GM18520 (cell line): ENCODE measurements at regions not wholly inside any gene's neighbourhood (a gene's known extent, or its start where the extent isn't known, plus 50 kb on each side); places are given as distances from the start of the nearest gene placed in this dataset.
"Not testable (repeated sequence)": the region's sequence is repeated elsewhere in the genome, so short reads cannot be mapped to it uniquely, and the experiment has no call there.

Source experiments
- ATAC-seq: cut with Tn5 transposase; IDR thresholded peaks from one replicate; pipeline ENCODE4 v1.9.1; 2021; ENCODE audit not compliant: unreplicated experiment

DNA sequence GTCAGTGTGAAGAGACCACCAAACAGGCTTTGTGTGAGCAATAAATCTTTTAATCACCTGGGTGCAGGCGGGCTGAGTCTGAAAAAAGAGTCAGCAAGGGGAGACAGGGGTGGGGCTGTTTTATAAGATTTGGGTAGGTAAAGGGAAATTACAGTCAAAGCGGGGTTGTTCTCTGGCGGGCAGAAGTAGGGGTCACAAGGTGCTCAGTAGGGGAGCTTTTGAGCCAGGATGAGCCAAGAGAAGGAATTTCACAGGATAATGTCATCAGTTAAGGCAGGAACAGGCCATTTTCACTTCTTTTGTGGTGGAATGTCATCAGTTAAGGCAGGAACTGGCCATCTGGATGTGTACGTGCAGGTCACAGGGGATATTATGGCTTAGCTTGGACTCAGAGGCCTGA lies 372.6 kb upstream of the MEX3C start:
- not testable (repeated sequence) for ATAC-seq

DNA sequence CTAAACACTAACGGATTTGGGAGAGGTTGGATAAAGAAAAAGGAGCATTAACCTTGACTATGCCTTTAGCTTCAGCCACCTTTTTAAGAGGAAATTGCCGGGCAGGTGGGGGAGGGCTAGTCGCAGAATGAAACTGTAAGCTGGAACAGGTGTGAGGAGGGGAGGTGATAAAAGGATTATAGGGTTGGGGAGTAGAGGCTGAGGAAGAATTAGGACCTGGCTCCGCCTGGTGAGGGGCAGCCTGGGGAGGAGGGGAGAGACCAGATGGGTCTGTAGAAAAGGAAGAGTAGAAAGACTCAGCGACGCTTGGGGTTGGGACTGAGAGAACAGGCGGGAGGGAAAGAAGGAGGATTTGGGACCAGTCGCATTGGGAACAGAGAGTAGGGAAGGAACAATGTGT lies 376.4 kb upstream of the MEX3C start:
- not testable (repeated sequence) for ATAC-seq

DNA sequence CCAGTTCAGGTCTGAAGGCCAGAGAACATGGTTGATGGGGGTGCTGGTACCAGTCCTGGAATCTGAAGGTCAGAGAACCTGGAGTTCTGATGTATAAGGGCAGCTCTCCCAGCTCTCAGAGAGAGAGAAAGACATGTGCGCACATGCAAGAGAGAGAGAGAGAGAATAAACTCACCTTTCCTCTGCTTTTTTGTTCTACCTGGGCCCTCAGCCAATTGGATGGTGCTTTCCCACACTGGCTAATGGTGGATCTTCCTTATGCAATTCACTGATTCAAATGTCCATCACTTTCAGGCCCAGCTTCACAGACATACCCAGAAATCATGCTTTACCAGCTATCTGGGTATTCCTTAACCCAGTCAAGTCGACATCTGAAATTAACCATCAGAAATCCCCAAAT lies 377.7 kb upstream of the MEX3C start:
- ATAC-seq, result no peak

DNA sequence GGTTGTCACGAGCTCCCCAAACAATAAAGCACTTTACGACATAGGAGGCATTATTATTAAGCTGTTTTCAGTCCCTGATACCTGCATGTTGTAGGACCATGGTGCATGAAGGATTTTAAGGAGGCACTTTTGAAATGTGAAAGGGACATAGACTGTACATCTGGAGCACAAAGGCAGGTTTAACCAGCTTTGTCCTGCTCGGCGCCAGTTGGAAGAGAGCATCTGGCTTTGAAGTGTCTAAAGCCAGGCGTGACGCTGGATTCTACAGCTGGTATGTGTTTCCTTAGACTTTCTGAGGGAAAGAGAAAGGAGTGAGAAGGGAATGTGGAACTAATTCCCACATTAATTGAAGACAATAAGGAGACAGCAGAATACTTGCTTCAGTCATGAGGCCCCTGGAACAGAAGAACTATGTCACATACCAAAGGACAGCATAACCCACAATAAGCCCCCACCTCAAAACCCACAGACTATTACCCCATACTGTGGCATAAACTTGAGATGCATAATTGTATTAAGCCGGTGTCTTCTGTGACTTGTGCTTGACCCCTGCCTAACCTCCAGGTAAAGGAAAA lies 381.0 kb upstream of the MEX3C start:
- no peak for ATAC-seq

DNA sequence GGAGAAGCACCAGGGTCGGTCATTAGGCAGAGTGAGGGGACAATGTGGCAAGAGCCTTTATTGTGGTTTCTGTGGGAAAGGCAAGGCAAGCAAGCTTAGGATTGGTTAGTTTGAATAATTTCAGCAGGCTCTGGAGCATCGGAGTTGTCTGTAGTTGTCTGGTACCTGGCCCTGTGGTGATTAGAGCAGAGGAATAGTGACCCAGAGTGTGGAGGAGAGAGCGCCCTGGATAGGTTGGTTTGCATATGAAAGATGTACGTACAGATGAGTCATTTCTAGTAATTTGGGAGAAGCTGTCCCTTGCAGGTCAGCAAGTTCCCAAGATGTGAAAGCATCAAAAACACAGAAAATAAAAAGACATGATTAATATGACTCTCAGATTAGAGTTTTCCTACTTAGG lies 383.1 kb upstream of the MEX3C start:
- no peak for ATAC-seq

DNA sequence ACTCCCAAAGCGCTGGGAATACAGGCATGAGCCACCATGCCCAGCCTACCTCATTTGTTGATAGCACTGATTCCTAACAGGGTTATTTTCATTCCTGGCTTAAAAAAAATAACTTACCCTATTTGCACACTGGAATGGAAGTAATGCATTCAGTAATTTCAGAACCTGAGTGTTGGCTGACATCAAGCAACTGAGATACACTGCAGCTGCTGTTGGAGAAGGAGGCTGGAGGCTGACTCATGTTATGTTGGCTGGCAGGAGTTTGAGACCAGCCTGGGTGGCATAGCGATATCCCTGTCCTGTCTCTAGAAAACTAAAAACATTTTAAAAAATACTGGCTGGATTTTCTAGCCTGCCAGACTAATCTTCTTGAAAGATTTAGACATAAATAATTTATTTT lies 385.1 kb upstream of the MEX3C start:
- no peak for ATAC-seq

DNA sequence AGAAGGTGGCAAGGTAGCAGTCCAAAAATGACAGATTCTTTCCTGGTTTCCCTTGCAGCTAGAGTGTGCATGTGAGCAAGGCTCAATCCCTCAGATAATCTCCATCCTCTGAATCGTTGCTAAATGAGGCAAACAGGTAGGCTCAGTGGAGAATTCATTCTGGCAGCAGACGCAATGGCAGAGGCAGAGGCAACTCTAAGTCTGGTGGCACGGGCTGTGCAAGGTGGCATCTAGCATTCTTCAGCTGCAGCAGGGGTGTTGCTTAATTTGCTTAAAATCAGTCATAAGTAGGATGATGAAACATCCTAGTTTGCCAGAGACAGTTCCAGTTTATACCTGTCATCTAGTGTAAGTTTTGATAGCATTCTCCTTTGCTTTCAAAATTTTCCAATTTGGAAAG lies 391.1 kb upstream of the MEX3C start:
- no peak for ATAC-seq

DNA sequence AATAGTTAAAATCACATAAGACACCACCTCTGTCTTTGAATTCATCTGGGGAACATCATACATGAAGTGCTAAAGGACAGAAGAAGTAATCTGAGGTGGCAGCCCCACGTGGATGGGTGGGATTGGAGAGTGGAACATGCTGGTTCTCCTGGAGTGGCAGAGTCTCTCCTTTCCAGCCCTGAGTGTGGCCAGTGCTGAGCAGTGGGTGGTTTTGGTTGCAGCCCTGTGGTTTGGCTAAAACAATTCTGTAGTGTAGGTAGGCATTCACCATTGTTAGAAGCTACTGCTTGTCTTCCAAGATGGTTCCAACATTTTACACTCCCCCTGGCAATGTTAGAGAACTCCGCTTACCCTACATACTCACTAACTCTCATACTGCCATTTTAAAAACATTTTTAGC lies 396.4 kb upstream of the MEX3C start:
- no peak for ATAC-seq

DNA sequence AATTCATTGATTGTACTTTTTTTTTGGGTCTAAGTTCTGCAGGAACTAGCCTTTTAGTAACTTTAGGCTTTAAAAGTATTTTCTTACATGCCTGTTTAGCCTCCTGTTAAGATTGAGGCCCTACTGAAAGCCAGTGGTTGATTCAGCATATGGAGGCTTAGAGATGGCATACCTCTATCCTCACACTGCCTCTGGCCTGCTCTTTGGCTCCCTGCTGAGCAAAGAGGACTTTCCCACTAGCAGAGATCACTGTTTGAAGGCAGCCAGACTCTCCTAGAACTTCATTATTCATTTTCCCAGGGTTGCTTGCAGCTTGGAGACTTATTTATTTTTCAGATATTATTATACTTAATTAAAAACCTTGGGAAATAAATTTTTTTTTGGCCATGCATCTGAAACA lies 405.6 kb upstream of the MEX3C start:
- ATAC-seq, result no peak

DNA sequence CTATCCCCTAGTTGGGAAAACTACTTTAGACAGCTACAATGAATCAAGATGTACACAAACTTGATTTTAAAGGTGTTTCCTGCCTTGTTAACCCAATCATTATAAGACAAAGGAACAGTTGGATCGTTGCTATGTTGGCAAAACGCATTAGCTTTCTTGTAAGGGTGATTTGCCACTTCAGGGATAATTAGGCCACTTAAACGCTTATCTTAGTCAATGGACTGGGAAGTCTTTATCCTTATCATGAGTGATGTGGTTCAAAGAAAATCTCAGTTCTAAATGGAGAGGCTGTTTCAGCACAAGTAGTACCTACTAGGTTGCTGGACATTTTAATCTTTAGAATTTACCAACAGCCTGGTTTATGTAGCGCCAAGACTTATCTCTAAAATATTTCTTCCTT lies 406.1 kb upstream of the MEX3C start:
- no peak for ATAC-seq

DNA sequence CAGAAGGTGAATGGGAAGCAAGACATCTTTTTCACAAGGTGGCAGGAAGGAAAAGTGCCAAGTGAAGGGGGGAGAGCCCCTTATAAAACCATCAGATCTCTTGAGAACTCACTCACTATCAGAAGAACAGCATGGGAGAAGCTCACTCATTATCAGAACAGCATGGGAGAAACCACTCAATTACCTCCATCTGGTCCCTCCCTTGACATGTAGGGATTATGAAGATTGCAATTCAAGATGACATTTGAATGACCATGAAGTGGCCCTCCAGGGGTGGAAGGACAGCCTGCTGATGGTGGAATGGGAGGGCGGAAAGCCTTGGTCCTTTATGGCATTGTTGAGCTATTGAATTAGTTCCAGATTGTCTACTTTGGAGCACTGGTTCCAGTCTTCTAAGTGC lies 413.0 kb upstream of the MEX3C start:
- no peak for ATAC-seq

DNA sequence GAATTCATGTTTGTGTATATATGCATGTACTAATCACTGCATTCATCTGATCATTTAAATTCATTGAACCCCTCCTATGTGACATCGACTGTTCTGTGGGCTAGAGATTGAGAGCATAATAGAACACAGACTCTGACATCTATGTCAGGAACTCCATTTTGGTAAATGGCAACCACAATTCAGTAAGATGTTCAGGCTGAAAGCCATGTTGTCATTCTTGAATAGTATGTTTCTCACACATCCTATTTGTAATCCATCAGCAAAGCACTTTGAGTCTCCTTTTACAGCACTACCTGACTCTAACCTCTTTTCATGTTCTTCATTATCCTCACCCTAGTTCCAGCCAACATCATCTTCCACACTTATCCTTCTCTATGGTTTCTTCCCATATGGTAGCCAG lies 413.8 kb upstream of the MEX3C start:
- ATAC-seq, result no peak

DNA sequence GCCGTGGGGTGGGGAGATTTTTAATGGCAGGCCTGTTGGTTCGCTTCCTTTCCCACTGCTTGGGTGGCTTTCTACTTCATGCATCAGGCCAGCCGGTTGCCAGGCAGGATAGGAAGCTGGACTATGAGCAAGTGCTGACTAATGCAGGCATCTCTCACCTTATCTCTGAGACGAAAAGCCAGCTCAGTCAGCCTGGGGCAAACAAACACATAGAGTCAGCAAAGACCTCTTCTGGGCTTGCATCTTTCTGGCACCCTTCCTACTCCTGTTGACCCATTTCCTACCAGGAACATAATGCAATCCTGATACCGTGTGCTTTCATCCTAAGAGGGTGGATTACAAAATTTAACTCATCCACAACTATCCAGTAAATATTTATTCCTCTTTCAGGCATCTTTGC lies 416.6 kb upstream of the MEX3C start:
- no peak for ATAC-seq

DNA sequence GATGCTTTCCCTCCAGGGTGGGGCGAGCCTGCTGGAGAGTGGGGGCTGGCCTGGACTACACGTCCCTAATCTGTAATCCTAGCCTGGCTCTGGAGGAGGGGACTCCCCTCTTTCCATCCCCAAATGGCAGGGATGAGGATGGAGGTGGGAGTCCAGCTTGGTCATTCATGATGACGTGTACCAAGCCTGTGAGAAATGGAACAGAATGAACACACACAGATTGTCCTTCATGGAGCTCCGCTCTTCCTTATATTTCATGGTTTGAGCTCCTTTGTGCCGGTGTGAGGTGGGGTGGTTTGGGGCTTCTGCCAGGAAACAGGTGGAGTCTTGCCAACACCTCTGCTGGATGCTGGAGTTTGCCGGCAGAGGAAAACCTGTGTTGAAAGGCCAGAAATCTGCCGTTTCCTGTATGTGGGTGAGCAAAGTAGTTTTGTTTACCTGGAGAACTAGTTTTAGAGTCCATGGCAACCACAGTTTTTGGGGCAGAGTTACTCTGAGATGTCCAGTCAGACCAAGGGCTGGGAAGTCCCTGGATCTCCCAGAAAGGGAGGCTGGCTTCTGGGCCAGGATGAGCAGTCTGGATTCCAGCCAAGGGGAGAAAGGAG lies 417.6 kb upstream of the MEX3C start:
- no peak for ATAC-seq

DNA sequence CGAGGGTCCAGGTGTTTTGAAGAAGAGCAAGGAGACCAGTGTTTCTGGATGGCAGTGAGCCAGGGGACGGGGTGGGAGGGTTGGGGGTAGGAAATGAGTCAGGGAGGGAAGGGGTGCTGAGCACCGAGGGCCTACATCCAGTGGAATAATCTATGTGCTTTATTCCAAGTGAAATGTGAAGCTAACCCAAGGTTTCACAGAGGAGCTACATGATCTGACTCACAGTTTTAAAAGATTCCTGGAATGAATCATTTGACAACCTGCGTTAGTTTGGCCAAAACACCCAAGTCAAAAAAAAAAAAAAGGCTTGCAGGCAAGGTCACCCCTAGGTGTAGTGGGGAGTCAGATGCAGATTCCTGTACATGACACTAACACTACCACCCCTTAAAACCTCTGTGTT lies 419.7 kb upstream of the MEX3C start:
- no peak for ATAC-seq

DNA sequence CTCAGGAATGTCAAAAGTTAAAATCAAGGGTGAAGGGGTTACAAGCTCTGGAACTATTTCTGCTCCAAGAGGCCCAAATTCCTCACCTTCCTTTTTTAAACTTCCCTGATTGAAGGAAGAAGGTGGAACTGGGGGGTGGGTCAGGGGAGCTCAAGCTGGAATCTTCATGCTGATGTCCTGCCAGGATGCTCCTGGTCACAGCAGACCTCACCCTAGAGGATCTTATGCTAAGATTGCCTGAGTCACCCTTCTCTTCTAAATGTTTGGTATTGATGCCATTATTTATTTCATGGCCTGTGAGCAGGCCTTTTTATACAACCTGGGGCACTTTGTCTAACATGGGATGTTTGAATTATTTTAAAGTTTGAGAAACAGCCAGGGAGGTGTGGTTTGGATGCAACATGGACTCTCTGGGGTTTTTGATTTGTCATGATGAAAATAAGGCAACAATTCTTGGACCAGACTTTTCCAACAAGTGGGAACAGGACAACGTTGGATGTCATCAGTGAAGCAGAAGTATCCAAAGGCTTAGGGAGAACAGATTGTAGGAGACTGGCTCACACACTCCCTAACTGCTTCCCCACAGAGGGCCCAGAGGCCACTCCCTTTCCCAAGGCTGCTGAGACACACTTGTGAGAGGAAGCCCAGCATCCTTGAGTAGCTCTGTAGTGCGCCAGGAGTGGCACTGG lies 420.2 kb upstream of the MEX3C start:
- no peak for ATAC-seq

DNA sequence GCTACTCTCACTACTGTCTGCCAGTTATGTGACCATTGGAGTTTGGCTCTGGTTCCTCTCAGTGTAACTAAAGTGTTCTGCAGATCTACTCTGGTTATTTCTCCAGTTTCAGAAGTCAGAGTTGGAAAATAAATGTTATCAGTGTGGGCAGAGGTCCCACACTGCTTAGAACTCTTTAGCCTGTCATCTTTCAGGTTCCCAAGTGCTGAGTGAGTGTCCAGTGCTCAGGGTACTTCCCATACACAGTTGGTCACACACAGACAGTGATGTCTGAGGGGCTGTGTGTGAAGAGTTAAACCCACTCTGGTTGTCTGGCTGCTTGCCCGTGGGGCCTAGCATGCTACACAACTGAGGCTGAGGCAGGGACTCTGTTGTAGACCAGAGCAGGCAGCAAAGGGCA lies 421.8 kb upstream of the MEX3C start:
- ATAC-seq, result no peak

DNA sequence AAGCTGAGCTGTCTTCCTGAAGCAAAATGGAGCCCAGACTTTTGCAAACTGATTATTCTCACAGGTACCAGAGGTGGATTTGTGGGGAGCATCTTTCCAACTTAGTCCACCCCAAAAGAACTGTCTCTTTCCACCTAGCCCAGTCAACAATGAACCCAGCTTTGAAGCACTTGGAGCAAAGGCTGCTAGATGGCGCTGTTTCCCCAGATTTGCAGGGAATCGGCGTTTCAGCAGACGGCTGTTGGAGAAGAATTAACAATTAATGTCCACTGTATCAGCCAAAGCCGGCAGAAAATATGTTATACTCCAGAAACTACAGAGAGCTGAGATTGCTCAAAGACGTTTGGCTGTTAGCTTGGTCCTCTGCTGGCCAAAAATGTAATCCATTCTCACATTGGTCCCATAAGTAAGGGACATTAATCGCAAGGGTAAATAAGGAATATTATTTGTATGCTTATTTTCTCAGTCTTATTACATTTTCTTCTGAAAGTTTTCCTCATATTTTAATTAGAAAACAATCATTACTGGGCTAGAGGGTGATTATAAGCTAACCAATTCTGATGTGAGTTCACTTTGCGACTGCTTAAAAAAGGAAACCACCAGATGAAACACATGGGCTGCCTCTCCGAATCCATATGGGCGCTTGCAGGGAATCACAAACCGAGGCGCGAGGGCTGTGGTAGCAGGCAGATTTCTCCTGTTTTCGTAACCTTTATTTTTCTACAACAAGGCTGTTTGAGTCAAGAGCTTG lies 423.8 kb upstream of the MEX3C start:
- ATAC-seq, result no peak

DNA sequence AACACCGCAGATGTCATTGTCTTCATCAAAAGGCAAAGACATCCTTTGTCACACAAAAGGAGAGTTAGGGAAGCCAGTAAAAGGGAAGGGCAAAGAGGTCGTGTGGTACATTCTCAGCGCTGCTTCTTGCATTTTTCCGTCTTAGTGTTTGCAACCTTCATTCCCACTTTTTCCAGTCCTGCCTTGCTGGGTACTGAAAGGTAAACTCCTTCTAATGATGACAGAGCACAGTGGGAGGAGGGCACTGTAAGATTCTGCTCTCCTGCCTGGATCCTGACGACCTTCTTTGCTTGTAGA lies 424.3 kb upstream of the MEX3C start:
- no peak for ATAC-seq

DNA sequence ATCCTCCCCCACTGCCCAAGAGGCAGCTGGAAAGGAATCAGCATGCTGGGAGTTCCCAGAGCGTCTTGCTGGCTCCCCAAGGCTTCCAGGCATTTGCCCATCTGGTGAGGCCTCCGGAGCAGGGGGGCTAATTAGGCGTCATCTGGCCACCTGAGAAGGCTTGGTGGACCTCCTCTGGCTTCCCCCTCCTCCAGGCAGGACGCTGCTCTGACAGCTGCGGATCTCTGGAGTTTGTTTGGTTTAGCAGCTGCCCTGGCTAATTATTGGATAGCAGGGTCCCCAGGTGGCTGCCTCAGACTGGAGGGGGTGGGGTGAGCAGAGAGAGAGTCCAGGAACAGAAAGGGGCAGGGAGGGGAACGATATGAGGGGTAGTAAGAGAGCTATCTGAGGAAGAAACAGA lies 425.2 kb upstream of the MEX3C start:
- no peak for ATAC-seq

DNA sequence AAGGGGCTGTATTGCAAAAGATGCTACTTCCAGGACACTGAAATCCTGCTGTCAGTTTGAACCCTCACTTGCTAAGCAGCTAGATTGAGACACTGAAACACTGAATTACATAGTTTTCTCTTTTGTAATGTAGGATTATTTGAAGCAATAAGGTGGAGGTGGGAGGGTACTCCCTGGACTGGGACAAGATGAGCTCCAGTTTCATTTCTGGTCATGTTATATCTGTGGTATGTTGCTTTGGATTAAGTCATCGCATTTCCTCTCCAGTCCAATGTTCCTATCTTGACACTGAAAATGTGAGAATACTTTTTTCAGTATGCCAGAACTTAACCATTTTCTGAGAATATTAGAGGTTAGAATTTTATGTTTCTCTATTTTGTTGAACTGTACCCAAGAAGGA lies 426.2 kb upstream of the MEX3C start:
- no peak for ATAC-seq

DNA sequence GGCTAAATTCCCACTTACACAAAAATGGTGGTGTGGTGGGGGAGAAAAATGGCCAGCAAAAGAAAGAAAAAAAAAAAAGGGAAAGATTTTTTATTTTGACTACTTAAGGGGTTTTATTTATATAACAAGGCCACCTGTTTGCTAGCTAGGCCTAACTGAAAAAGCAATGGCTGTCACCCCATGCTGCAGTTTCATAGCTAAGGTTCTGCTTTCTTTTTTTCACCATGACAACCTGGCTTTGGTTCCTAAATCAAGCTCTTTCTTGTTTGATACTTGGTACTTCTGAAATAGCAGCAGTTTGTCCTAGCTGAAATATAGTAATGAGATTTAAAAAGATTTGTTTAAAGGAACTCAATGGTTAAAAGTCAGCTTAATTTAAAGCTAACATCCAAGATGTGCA lies 433.2 kb upstream of the MEX3C start:
- no peak for ATAC-seq
